HG03025 (cell line): ENCODE measurements at regions not wholly inside any gene's neighbourhood (a gene's known extent, or its start where the extent isn't known, plus 50 kb on each side); places are given as distances from the start of the nearest gene placed in this dataset.
"Not testable (repeated sequence)": the region's sequence is repeated elsewhere in the genome, so short reads cannot be mapped to it uniquely, and the experiment has no call there.

Source experiments
- ATAC-seq: cut with Tn5 transposase; IDR thresholded peaks from one replicate; pipeline ENCODE4 v1.9.1; 2021; ENCODE audit warnings: mild to moderate bottlenecking, moderate library complexity; ENCODE audit not compliant: unreplicated experiment, low FRiP score

DNA sequence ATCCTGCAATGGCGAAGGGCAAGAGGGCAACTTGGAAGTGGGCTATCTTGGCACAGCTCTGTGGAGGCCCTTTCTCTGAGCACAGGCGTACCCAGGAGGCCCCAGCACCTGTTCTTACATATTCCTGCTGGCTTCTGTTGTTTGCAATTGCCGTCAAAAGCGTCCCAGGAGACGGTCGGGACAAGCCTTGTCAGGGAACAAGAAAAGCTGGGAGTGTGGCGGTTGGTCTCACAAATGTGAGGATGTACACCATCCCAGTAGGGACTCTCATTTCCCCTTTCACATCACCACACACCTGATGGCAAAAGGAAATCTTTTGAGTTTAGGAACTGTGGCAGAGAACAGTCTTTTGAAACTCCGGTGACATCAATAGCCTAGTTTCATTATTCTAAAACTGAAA, 94.7 kb upstream of the EFEMP1 start:
- no peak for ATAC-seq

DNA sequence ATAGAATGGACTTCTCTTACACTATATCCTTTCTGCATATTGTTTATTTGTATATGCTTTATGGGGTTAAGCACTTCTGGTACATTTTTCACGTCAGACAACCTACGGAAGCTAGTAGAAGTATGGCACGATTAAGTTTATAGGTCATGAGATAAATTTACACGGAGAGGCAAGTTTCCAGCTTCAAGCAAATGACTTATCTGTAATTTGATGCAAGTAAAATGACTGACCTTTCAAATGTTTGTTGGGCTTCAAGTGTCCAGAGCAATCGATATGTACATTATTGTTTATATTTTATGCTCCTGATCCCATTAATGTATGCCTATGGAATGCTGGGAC, 97.5 kb upstream of the EFEMP1 start:
- no peak for ATAC-seq

DNA sequence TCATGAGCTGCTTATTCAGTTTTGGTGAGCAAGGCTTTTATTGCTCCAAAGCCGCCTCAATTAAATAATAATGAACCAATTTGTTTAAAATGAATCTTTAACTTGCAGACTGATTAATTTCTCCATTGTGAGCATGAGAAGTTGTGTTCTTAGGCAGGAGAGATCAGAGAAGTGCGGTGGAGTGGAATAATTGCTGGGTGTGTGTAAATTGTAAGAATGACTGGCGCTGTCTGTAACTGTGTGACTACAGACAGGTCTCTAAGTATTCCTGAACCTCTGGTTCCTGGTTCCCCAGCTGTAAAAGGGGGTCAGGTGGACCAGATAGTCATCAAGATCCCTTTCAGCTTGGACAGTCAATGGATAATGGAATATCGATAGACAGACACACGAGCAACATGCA, 98.0 kb upstream of the EFEMP1 start:
- no peak for ATAC-seq

DNA sequence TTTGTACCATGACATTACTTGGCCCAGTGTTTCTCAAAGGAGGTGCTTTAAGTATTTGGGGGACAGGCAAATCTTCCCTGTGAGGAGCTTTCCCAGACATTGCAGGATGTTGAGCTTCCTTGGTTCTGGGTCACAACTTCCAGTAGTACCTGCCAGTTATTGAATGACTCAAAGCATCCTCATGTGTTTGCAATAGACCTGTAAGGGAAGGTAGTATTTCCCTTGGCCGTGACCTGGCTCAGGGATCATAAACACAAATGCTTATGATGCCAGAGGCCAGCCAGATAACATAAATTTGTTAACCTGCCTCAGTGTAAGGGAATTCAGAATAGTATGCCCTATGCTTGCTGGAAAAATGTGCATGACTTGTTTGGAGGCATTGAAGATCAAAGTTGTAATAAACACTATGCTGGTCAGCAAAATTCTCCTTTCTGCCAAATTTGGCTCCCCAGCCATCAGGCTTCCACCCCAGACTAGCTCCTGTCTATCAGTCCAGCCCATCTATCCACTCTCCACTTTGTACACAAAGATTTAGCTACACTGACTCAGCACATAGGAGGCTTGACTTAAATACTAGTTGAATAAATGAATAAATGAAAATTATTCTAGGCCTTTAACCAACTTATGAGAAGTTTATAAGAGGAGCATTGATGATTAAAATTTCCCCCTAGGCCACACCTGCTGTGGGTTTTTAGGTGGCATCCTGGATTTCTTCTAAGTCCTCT, 102.0 kb upstream of the EFEMP1 start:
- no peak for ATAC-seq

GRCh38 chr2:56026828-56027227, 103.2 kb upstream of the EFEMP1 start:
- no peak for ATAC-seq

DNA sequence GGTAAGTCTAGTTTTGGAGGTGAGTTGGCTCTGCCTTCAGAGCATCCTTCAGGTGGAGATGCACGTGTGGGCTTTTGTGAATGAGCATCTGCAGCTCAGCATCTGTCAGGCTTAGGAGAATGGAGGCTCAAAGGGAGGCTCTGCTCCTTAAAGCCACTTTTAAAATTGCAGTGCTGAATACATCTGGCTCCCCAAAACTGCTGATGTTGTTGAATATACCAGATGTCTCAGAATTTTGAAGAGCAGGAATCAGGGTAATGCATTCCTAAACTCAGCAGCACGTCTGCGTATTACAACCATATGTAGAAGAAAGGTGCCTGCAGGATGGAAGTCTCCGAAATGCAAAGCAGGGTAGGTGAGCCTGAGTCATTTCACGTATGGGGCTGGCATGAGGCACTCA, 106.5 kb upstream of the EFEMP1 start:
- ATAC-seq = no peak

DNA sequence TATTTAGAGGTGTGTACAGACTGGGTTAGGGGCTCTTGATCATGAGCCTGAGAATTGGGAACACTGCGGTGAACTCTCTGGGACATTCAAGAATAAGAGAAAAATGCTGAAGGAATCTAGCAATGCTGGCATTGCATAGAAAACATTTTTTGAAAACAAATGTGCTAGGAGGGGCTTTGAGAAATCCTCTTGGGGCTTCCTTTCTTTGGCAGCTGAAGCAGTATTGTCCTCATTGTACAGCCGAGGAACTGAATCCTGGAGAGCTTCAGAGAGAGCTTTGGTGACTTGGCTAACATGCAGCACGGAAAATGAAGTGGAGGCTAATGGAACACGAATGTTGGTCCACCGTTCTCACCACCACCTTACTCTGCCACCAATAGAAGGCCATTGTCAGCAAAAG, 107.3 kb upstream of the EFEMP1 start:
- no peak for ATAC-seq

- no peak for ATAC-seq
Measured at GRCh38 chr2:56034258-56034657, 110.7 kb upstream of the EFEMP1 start.

DNA sequence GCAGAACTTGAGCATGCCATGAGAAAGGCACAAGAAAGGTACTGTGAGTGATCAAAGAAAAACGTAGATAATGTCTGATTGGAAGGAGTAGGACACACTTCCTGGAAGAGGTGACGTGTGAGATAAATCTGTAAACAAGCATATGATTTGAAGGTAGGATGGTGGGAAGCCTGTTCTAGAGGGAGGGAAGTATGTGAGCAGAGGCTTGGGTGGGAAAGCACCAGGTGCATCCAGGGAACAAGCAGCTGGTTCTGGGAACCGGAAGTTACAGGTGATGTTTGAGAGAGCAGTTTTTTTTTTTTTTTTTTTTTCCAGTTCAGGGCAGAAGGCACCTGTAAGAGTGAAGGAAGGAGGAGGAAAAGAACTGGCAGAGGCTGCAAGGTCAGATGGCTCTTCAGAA, 116.6 kb upstream of the EFEMP1 start:
- ATAC-seq = no peak

DNA sequence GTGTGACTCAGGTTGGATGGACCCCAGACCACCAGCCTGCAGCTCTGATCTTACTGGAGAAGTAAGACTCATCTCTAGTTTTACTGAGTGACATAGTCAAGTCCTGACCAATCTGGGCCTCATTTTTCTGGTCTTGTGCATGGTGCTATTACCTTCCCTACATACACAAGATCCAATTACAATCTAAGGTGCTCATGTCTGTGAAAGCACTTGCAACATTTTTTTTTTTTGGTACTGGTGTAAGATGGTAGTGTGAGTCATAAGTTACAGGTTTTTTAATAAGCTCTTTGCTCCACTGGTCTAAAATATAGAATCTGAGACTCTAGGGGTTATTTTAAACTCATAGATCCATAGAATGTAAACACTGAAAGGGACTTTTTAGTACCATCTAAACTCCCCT, 117.3 kb upstream of the EFEMP1 start:
- ATAC-seq = no peak

GRCh38 chr2:56047136-56047535, 123.6 kb upstream of the EFEMP1 start:
- ATAC-seq = no peak

- no peak for ATAC-seq
Measured at GRCh38 chr2:56049233-56049845, 125.8 kb upstream of the EFEMP1 start.

DNA sequence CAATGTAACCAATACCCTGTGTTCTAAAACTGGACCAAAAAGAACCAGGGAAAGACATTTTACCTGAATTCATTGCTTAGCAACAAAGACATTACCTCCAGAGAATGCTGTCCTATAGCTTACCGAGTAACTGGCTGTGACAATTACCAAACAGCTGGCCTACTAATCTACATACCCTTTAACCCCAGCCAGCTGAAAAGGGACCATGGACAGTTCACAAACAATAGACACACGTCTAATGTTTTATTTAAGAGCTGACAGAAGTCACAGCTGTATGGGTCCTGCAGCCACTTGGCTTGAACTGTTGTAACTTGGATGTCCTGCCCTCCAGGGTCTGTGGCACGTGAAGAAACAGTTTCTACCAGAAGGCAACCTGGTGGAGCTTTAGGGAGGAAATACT, 130.1 kb upstream of the EFEMP1 start:
- no peak for ATAC-seq

DNA sequence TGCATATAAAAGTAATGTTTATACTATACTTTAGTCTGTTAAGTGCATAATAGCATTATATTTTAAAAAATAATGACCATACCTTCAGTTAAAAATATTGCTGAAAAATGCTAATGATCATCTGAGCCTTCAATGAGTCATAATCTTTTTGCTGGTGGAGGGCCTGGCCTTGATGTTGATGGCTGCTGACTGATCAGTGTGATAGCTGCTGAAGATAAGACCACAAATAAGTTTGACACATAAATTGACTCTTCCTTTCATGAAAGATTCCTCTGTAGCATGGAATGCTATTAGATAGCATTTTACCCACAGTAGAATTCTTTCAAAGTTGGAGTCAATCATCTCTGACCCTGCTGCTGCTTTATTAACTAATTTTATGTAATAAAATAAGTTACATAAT, 128.4 kb upstream of the CCDC85A start:
- no peak for ATAC-seq

GRCh38 chr2:56061327-56061726, 122.5 kb upstream of the CCDC85A start:
- ATAC-seq = not testable (repeated sequence)

DNA sequence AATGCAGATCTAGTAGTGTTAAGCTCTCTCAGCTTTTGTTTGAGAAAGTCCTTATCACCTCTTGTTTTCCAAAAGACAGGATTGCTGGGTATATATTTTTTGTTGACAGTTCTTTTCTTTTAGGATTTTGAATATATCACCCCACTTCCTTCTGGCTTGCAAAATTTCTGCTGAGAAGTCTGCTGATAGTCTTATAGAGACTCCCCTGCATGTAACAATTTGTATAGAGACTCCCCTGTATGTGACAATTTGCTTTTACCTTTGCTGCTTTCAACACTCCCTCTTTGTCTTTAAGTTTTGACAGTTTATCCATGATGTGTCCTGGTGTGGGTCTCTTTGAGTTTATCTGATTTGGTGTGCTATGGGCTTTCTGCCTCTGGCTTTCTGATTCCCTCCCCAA, 115.0 kb upstream of the CCDC85A start:
- ATAC-seq = no peak

DNA sequence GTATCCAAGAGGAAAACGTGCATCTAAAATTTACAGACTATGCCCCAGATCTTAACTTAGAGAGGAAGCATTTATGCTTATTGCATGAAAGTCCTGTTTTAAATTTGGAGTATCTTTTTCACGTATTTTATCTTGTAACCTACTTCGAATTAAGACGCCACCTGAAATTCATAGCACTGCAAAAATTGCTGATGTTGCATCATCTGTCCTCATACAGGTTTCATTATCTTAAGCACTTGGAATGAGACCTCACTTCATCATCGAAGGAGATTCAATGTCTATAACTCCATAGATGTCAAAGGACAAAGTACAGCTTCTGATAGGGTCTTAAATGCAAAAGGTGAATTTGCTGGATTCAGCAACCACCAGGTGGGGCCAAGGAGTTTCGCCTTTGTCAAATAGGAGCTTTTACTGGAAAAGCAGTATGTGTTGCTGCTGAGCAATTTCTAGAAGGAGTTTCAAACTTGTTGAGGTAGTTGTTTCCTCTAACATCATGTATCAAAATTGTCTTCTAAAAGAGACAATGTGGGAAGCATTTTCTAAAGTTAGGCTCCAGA, 106.4 kb upstream of the CCDC85A start:
- no peak for ATAC-seq

DNA sequence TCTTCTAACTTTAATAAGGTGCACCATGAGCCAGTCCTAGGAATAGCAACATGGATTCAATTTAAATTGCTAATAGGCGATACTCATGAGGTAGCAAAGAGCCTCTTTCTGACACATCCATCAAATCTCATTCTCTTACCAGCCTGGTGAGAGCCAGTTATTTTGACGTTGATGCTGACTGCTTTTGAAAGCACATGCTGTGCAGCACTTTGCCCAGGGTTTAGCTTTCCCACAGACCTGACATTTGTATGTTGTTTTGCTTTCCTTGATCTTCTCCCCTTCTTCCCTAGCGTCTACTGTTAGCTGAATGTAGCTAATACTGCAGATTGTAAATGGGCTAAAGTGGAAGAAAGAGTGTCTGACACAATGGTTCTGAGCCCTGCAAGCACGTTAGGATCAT, 101.1 kb upstream of the CCDC85A start:
- ATAC-seq = no peak

DNA sequence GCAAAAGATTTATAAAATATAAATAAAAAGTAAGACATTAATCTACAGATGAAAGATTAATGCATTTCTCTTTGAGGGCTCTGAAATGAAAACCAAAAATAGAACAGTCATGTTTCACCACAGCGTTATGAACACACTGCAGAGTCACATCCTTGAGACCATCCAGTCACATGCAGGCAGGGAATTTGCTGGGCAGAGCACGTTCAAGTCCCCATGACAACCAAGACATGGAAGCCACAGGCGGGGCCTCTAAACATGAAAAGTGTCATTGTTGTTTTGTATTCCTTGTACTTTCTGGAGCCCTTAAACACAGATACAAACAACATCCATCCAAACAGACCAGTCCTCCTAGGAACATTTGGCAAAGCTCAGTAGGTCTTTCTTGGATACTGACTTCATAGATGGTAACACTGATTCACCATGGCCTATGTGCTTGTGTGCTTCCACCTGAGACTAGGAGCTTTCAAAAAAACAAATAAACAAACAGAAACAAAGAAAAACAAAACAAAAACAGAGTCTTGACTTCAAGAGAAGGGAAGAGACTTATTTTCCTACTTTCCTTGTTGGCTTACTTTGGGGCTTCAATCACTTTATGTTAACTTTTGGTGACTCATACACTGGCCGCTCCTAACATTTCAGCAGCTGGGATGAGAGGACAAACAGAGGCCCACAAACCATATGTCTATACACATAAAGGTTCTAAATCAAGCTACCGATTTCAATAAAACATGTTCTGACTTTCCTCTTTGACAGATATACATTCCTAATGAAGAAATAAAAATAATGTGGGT, 99.5 kb upstream of the CCDC85A start:
- no peak for ATAC-seq

GRCh38 chr2:56086336-56086735, 97.5 kb upstream of the CCDC85A start:
- ATAC-seq = no peak

GRCh38 chr2:56088411-56088810, 95.4 kb upstream of the CCDC85A start:
- no peak for ATAC-seq

- ATAC-seq = no peak
Measured at GRCh38 chr2:56089931-56090330, 93.9 kb upstream of the CCDC85A start.
